T-cell (primary cell): ENCODE measurements at regions not wholly inside any gene's neighbourhood (a gene's known extent, or its start where the extent isn't known, plus 50 kb on each side); places are given as distances from the start of the nearest gene placed in this dataset.

Source experiments
- ATAC-seq, 4 experiments: fragments of 200-7000 bp in 3 of 4; fragments of 150-1000 bp in 1 of 4; cut with Tn5 transposase; replicated peaks in 1 of 4; 1 replicate in 3 of 4; 2 replicates in 1 of 4; pipeline ENCODE4 v1.10.0; 2021; ENCODE audit warnings: moderate library complexity in 3 of 4, mild to moderate bottlenecking in 2 of 4, moderate number of reproducible peaks in 1 of 4
- CTCF ChIA-PET, 2 donors: fragments of 300-600 bp; sonication (Branson Sonifier 250); formaldehyde crosslinking; loops; one replicate each; lab custom pipeline; 2022; ENCODE audit warnings: antibody characterized with exemption in 2 of 2; lab: Charles Lee
- POLR2A ChIA-PET, 2 donors: fragments of 300-600 bp; sonication (Branson Sonifier 250); formaldehyde crosslinking; loops; one replicate each; lab custom pipeline; 2022; ENCODE audit warnings: antibody characterized with exemption in 2 of 2; lab: Charles Lee
- DNase-seq, 35 experiments: peaks; one replicate each; pipeline versions ENCODE4 v3.0.0 to v3.0.0-alpha.2; 2013 to 2023
- H3K27ac ChIP-seq: one replicate; pipeline ENCODE4 v1.5.1; 2013; ENCODE audit warnings: low read length
- H3K27me3 ChIP-seq, 2 experiments: replicated peaks in 1 of 2; 1 replicate in 1 of 2; 2 replicates in 1 of 2; pipeline versions ENCODE4 v1.6.1 to v1.7.0; 2013; ENCODE audit warnings: low read length in 1 of 2, mixed read lengths in 1 of 2; ENCODE audit not compliant: control insufficient read depth in 2 of 2, insufficient read depth in 2 of 2; ENCODE audit errors: extremely low read depth in 1 of 2
- H3K36me3 ChIP-seq, 2 donors: 1 replicate in 1 of 2; 2 replicates in 1 of 2; pipeline versions ENCODE4 v1.6.1 to v1.7.0; 2013; ENCODE audit warnings: low read length in 1 of 2; ENCODE audit not compliant: control insufficient read depth in 2 of 2, insufficient read depth in 1 of 2; ENCODE audit errors: extremely low read depth in 1 of 2
- H3K4me1 ChIP-seq, 2 experiments: 1 replicate in 1 of 2; 2 replicates in 1 of 2; pipeline versions ENCODE4 v1.6.1 to v1.7.0; 2013; ENCODE audit warnings: low read length in 2 of 2, mixed read lengths in 1 of 2; ENCODE audit not compliant: insufficient read depth in 2 of 2, control insufficient read depth in 1 of 2; ENCODE audit errors: extremely low read depth in 1 of 2
- H3K4me3 ChIP-seq, 2 donors: 1 replicate in 1 of 2; 2 replicates in 1 of 2; pipeline versions ENCODE4 v1.5.1 to v1.7.0; 2013; ENCODE audit warnings: mild to moderate bottlenecking in 2 of 2, low read length in 1 of 2, moderate library complexity in 1 of 2; ENCODE audit not compliant: control insufficient read depth in 1 of 2; ENCODE audit errors: extremely low read depth in 1 of 2
- H3K9me3 ChIP-seq: 2 replicates; pipeline ENCODE4 v1.7.0; 2013
- H3K27ac Mint-ChIP-seq, 2 donors: one replicate each; pipeline ENCODE4 v1.8.0; 2020 to 2021; ENCODE audit warnings: mild to moderate bottlenecking in 2 of 2, mixed read lengths in 2 of 2
- H3K27me3 Mint-ChIP-seq, 2 donors: one replicate each; pipeline ENCODE4 v1.8.0; 2021 to 2022; ENCODE audit warnings: mixed read lengths in 2 of 2
- H3K36me3 Mint-ChIP-seq: one replicate; pipeline ENCODE4 v1.8.0; 2021; ENCODE audit warnings: mixed read lengths
- H3K4me1 Mint-ChIP-seq, 3 donors: one replicate each; pipeline ENCODE4 v1.8.0; 2020 to 2022; ENCODE audit warnings: mixed read lengths in 3 of 3, mild to moderate bottlenecking in 1 of 3
- H3K4me3 Mint-ChIP-seq, 3 donors: one replicate each; pipeline ENCODE4 v1.8.0; 2020 to 2022; ENCODE audit warnings: mild to moderate bottlenecking in 3 of 3, mixed read lengths in 3 of 3, moderate library complexity in 3 of 3
- H3K9me3 Mint-ChIP-seq, 3 donors: one replicate each; pipeline ENCODE4 v1.8.0; 2020 to 2022; ENCODE audit warnings: mixed read lengths in 3 of 3
- WGBS: methylation state at CpG from one replicate; pipeline ENCODE4 v1.1.5; 2013; ENCODE audit warnings: missing lambda C conversion rate; ENCODE audit not compliant: insufficient coverage; 5-methylcytosine and 5-hydroxymethylcytosine counted together

DNA sequence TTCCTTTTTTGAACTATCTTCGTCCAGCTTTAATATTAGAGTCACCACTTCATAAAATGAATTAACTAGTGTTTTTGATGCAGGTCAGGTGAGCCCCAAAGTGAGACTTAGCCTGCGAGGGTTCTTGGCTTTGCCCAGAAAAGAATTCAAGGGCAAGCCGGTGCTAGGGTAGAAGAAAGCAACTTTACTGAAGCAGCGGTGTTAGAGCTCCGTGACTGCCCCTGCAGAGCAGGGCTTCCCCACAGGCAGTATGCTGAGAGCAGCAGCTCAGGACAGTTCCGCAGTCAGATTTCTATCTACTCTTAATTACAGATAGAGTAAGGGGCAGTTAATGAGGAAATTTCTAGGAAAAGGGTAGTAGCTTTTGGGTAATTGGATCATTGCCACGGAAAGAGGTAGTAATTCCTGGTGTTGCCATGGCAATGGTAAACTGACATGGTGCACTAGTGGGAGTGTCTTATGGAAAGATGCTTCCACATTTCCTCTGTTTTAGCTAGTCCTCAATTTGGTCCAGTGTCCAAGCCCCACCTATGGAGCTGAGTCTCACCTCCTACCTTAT, 432.2 kb upstream of the ZNF507 start:
- Histone ChIP-seq H3K4me3 (no peak overlapping the region), H3K36me3 (no peaks in the 10 kb centered on the region), H3K27ac (no peak overlapping the region), H3K4me1 (no peaks in the 10 kb centered on the region), H3K27me3 (peaks cover 0 to 2% of the 10 kb centered on the region in 2 experiments), H3K9me3 (no peaks in the 10 kb centered on the region)
- no peak overlapping the region for H3K4me3 Mint-ChIP-seq
- WGBS, result no CpG with 5 or more reads among the region's 7 CpGs
- DNase-seq (no peak), ATAC-seq (no peak)
- peaks cover 0 to 4% (median 0%) of the 10 kb centered on the region in 3 donors for H3K9me3 Mint-ChIP-seq
- H3K4me1 Mint-ChIP-seq, result no peaks in the 10 kb centered on the region
- H3K27ac Mint-ChIP-seq, result no peak overlapping the region
- no peaks in the 10 kb centered on the region for H3K27me3 Mint-ChIP-seq
- ChIA-PET CTCF (interaction anchor here in 1 of 2 donors (0.6 kb wide), 1 partner anchor 19 kb away, joined by 7 read pairs; no protein-coding TSS in a partner anchor), POLR2A (no interaction called here)
- no peaks in the 10 kb centered on the region for H3K36me3 Mint-ChIP-seq

DNA sequence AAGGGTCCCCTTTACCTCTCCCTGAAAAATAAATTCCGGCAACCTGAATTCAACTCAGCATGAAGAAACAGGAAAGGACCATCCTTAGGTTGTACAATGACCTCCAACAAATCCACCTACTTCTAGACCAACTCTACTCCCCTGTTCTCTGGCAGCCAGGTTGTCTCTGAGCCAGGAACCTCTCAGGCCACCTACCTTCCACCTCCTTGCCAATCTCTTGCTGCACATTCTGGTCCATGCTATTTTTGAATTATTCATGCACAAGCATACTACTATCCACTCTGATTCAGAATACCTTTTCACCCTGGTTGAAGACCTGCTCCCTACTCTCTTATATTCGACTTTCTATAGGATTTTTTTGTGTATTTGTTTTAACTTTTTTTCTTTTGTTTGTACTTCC, 415.0 kb upstream of the ZNF507 start:
- H3K4me3 Mint-ChIP-seq, result no peak overlapping the region

DNA sequence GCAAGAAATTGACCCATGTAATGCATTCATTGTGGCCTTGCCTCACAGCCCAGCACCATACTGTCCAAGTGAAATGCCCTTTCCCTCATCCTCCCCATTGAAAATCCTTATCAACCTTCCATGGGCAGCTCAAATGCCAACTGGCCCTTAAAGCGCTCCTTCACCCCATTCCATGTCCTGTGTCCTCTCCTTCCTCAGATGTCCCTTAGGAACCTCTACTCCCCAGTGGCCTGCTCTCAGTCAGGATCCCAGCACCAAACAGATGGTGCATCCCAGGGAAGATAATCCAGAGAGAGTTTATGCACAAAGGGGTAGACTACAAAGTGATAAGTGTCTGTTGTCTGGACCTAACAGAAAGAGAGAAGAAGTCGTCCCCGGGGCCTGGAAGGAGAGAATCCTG, 407.4 kb upstream of the ZNF507 start:
- no peak for DNase-seq
- H3K27ac Mint-ChIP-seq, result no peak overlapping the region
- no peak overlapping the region for H3K4me3 Mint-ChIP-seq
- H3K36me3 ChIP-seq, result no peaks in the 10 kb centered on the region
- ChIA-PET CTCF (no interaction called here), POLR2A (no interaction called here)
- no peaks in the 10 kb centered on the region for H3K36me3 Mint-ChIP-seq
- H3K4me1 ChIP-seq, result no peaks in the 10 kb centered on the region
- peaks cover 2 to 5% of the 10 kb centered on the region in 2 donors for H3K27me3 Mint-ChIP-seq
- WGBS, result 100% methylated on average over 1 of the region's 3 CpGs
- ATAC-seq, result no peak
- H3K4me1 Mint-ChIP-seq, result no peaks in the 10 kb centered on the region
- no peak overlapping the region for H3K27ac ChIP-seq
- H3K27me3 ChIP-seq, result peaks cover 0 to 3% of the 10 kb centered on the region in 2 experiments
- H3K4me3 ChIP-seq, result no peak overlapping the region
- no peaks in the 10 kb centered on the region for H3K9me3 ChIP-seq
- peaks cover 5 to 21% (median 18%) of the 10 kb centered on the region in 3 donors for H3K9me3 Mint-ChIP-seq

More for the DNA sequence above, 415.0 kb upstream of the ZNF507 start:
- Histone ChIP-seq H3K4me1 (no peaks in the 10 kb centered on the region), H3K27ac (no peak overlapping the region), H3K9me3 (no peaks in the 10 kb centered on the region), H3K4me3 (no peak overlapping the region), H3K36me3 (no peaks in the 10 kb centered on the region), H3K27me3 (no peaks in the 10 kb centered on the region)
- Mint-ChIP-seq H3K27ac (no peak overlapping the region), H3K36me3 (no peaks in the 10 kb centered on the region), H3K4me1 (no peaks in the 10 kb centered on the region), H3K27me3 (no peaks in the 10 kb centered on the region), H3K9me3 (peaks cover 0 to 23% (median 3%) of the 10 kb centered on the region in 3 donors)
- ATAC-seq (no peak), DNase-seq (no peak)
- WGBS, result 86% methylated on average over 1 of the region's 2 CpGs
- ChIA-PET CTCF (no interaction called here), POLR2A (no interaction called here)

- no peaks in the 10 kb centered on the region for H3K4me1 ChIP-seq
- Mint-ChIP-seq H3K9me3 (peaks cover 5 to 21% (median 18%) of the 10 kb centered on the region in 3 donors), H3K4me1 (no peaks in the 10 kb centered on the region), H3K27ac (no peak overlapping the region), H3K36me3 (no peaks in the 10 kb centered on the region), H3K27me3 (peaks cover 2 to 5% of the 10 kb centered on the region in 2 donors), H3K4me3 (no peak overlapping the region)
- ChIA-PET CTCF (no interaction called here), POLR2A (no interaction called here)
- no peak for ATAC-seq
- no peak overlapping the region for H3K27ac ChIP-seq
- H3K9me3 ChIP-seq, result no peaks in the 10 kb centered on the region
- H3K36me3 ChIP-seq, result no peaks in the 10 kb centered on the region
- no peak for DNase-seq
- H3K27me3 ChIP-seq, result peaks cover 0 to 3% of the 10 kb centered on the region in 2 experiments
- 59% methylated on average over 5 of the region's 5 CpGs for WGBS
- no peak overlapping the region for H3K4me3 ChIP-seq
Observed at GRCh38 chr19:31938675-31939074, 406.7 kb upstream of the ZNF507 start.

GRCh38 chr19:31940396-31940795, 405.0 kb upstream of the ZNF507 start:
- no peak overlapping the region for H3K4me3 ChIP-seq
- Mint-ChIP-seq H3K4me1 (no peaks in the 10 kb centered on the region), H3K36me3 (no peaks in the 10 kb centered on the region), H3K27ac (no peak overlapping the region), H3K4me3 (no peak overlapping the region), H3K9me3 (peaks cover 5 to 18% (median 15%) of the 10 kb centered on the region in 3 donors), H3K27me3 (peaks cover 2 to 5% of the 10 kb centered on the region in 2 donors)
- WGBS, result 60% methylated on average over 1 of the region's 2 CpGs
- H3K27me3 ChIP-seq, result peaks cover 0 to 3% of the 10 kb centered on the region in 2 experiments
- H3K36me3 ChIP-seq, result no peaks in the 10 kb centered on the region
- ATAC-seq, result no peak
- ChIA-PET POLR2A (no interaction called here), CTCF (no interaction called here)
- no peak for DNase-seq
- H3K9me3 ChIP-seq, result no peaks in the 10 kb centered on the region
- H3K4me1 ChIP-seq, result no peaks in the 10 kb centered on the region
- no peak overlapping the region for H3K27ac ChIP-seq

DNA sequence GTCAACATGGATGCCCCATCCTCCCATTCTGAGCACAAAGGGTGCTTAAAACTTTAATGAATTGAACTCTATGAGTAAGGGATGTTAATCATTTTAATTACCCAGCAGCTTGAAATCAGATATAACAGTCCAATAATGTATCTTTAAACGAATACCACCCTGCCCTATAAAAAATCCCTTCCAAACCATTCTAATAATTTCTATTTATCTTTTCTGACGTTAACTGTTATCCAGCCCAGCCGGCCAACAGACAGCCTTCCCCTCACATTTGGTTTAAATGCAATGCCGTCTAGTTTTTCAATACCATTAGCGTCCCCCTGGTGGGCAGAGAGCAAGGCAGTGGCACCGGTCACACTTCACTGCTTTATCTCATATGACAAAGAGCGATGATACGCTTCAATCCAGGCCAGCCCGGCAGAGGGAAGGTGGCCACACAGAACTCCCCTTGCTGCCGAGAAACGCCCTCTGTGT, 402.2 kb upstream of the ZNF507 start:
- no peaks in the 10 kb centered on the region for H3K4me1 ChIP-seq
- peaks cover 0 to 3% of the 10 kb centered on the region in 2 experiments for H3K27me3 ChIP-seq
- no peaks in the 10 kb centered on the region for H3K9me3 ChIP-seq
- H3K9me3 Mint-ChIP-seq, result peaks cover 0 to 3% (median 3%) of the 10 kb centered on the region in 3 donors
- no peaks in the 10 kb centered on the region for H3K4me1 Mint-ChIP-seq
- no peak overlapping the region for H3K4me3 Mint-ChIP-seq
- ATAC-seq (no peak), DNase-seq (no peak)
- CTCF ChIA-PET, result no interaction called here
- H3K27ac ChIP-seq, result no peak overlapping the region
- H3K27me3 Mint-ChIP-seq, result no peaks in the 10 kb centered on the region
- H3K27ac Mint-ChIP-seq, result no peak overlapping the region
- 83% methylated on average over 7 of the region's 11 CpGs for WGBS
- POLR2A ChIA-PET, result no interaction called here
- H3K36me3 ChIP-seq, result no peaks in the 10 kb centered on the region
- no peaks in the 10 kb centered on the region for H3K36me3 Mint-ChIP-seq
- H3K4me3 ChIP-seq, result no peak overlapping the region
